NCI-H146 (cell line): ENCODE measurements at regions not wholly inside any gene's neighbourhood (a gene's known extent, or its start where the extent isn't known, plus 50 kb on each side); places are given as distances from the start of the nearest gene placed in this dataset.

Experiments
- DNase-seq: peaks from one replicate; lab custom pipeline; 2025; lab: John Stamatoyannopoulos, UW

DNA sequence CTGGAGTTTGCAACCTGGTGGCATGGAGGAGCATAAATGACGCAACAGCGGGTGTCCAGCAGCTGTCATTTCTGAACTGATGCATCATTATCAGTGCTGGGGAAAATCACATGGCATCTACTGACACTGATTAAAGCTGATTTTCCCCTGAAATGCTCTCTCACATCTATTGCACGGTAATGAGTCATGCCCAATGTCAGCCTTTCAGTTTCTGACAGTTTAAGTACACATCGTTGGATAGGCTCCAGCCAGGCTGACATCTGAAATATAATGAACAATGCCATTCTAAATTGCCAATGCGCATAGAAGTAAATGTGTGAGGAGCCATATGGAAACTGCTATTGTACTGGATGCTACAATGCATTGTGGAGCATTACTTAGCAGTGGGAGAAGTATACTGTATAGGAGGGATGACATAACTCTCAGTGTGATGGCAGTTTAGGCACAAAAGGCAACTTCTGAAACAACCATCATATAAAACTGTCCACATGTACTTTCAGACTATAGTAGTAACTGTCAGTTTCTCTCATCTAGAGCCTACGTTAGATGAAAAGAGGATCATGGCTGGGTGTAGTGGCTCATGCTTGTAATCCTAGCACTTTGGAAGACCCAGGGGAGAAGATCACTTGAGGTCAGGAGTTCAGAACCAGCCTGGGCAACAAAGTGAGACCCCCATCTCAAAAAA lies 389.3 kb upstream of the DMAC1 start:
- DNase-seq: peak; percentile 46

DNA sequence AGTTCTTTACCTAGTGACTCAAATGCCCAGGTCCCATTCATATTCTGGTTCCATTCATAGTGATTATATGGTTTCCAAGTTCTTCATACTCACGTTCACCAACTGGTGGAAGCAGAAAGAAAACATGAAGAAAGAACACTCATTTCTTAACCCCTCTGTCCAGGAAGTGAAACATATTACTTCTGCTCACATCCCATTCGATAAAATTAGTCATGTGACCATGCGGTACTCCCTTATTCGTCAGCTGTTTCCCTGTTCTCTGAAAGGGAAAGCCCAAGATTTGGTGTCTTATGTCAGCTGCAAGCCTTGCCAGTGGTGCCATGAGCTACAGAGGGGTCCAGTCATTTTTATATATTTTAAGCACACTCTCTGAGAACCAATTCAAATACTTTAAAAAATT lies 387.0 kb upstream of the DMAC1 start:
- DNase-seq: no peak

DNA sequence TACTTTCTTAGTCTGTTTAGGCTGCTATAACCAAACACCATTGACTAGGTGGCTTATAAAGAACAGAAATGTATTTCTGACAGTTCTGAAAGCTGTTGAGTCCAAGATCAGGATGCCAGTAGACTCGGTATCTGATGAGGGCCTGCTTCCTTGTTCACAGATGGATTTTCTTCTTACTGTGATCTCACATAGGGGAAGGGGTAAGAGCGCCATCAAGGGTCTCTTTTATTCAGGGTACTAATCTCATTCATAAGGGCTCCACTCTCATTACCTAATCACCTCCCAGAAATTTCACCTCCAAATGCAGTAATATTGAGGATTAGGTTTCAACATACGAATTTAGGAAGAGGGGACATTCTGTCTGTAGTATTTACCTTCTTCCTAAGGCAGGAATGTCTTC lies 384.0 kb upstream of the DMAC1 start:
- DNase-seq: no peak

DNA sequence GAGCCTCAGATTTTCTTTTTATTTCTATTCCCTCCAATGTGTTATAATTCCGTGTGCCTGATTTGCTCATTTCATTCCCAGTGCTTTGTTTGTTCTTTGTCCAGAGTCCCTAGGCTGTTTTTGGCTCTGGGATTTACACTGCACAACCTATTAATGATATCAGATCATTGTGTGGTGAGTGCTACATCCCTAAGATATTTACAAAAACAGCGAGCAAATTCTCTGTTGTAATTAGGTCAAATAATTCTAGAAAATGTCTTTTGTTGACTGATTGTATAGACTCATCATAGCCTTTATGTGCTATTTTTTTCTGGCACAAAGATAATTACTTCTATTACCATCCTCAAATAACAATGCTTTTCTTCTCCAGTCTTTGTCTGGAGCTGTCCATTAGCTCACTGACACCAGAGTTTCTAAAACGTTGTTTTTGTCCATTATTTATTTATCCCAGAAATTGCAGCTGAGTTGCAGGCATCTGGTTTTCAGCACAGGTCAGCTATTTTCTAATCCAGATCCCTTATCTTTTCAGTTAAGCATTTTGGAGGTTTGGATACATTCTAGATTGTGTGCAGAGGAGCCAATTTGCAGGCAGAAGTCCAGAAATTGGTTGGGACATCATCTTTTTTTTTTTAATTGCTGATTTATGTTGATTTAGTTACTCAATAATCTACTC lies 379.9 kb upstream of the DMAC1 start:
- DNase-seq: peak; percentile 84

DNA sequence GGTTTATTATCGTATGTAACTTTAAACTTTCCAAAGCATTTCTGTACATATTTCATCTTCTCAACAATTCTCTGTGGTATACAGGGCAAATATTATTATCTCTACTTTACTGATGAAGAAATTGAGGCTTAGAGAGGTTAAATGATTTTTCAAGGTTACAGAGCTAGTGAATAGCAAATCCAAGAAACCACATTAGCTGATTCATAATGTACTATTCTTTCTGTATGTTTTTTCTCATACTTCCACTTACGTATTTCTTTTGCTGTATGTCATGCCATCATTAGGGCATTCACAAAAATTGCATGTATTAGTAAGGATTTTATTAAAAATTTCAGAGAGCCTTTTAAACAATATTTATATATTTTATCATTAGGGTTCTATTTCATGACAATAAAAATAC lies 372.4 kb upstream of the DMAC1 start:
- DNase-seq: no peak

DNA sequence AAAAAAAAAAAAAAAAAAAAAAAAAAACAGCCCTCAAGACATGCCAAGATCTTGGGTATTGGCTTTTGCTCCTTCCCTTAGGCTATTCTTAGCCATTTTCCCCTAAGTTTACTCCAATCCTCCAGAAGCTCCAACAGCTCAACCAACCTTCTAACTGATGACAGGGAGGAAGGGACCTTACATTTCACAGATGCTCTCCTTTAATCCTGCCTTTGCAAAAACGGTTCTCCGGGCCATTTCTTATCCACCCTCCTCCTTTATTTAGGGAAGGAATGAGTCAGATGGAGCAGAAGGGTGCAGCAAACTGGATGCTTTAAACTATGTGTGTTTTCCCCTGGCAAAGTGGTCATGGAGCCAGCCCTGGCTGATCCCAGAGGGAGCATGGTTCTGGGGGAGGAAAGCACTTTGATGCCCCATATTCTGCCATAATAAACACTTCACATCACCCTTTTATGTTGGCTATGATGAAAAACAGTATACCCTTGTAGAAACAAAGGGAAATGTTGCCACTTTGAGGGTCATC lies 369.4 kb upstream of the DMAC1 start:
- no peak for DNase-seq

DNA sequence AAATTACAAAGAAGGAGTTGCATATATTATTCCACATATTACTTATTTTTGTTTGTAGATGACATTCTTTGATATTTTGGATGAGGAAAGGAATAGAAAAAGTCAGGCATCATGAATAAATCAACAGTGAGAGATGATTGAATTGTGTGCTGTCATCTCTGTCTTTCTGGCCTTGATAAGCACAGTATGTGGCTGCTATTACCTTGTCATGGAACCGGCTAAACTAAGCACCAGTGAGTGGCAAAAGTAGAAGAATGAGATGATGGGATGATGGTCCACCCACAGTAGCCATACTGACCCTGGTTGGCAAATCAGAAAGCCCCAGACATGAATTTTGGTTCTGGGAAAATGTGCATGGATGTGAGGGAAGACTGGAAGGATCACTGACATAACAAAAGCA lies 361.2 kb upstream of the DMAC1 start:
- no peak for DNase-seq

DNA sequence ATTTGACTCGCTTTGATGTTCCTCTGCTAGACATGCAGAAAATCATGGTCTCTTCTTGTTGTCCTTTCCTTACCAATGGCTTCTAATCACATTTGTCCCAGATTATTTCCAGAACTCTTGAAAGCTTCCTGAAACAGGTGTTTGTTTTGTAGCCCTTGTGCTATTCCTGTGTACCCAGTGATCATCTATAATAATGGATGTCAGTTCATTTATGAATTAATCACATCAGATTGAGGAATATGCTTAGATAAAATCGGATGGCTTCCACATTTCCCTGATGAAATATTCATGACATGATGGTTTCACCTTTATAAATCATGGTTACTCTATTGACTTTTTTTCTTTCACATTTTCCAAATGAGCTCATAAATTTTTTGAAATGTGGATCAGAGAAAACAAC lies 359.0 kb upstream of the DMAC1 start:
- peak; percentile 22 for DNase-seq

DNA sequence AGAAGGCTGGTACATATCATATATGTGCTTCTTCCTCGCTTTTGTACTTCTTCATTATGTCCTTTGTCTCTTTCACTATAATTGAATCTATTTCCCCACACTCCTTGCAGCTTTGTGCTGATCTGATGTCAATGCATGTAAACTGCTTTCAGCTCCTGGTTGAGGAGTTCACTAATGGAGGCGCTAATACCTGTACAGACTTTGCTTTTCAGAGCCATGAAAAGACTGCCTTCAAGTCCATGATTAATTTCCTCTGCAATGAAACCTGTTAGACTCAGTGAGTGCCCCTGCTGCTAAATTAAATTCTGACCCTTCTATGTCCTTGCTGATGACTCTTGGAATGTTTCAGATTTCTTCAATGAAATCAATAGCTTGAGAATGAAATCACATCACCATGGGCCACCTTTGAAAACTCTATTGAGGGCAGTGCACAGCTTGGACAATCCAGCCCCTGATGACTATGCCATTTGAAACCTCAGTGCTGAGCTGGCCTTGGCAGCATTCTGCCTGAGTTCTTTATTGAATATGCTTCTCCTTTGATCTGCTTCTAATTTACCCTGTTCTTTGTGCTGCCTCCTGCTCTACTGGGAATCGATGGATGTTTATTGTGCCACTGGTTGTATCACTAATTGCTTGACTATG lies 358.2 kb upstream of the DMAC1 start:
- DNase-seq: peak; percentile 30

DNA sequence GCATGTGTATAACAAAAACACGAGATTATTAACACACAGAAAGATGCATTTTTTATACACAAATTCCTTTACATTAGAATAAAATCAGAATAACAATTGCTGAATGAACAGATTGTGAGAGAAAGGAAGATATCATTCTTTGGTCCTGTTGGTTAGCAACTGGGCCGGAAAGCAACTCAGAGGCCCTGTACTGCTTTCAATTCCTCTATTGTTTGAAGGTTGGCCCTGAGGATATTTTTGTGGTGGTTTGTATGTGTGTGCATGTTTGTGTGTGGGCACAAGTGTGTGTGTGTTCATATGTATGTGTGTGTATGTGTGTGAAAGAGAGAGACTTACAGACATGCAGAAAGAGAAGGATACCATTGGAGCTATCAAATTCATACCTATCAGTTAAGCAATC lies 356.8 kb upstream of the DMAC1 start:
- DNase-seq: no peak

DNA sequence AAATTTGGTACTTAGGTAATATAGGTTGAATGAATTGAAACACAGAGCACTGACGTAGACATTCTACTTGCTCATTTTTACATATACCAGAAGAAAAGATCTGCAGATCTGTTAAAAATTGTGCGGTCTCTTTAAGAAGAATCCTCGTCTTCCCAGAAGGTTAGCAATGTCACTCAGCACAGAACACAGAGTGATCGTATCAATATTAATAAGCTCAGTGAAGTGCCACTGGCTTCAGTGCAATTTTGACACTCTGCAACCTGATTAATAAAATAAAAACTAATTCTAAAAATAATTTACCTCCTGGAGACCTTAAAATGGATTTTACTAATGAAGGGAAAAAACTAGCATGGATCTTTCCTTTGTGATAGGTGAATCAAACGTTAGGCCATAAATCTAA lies 356.1 kb upstream of the DMAC1 start:
- DNase-seq: no peak

DNA sequence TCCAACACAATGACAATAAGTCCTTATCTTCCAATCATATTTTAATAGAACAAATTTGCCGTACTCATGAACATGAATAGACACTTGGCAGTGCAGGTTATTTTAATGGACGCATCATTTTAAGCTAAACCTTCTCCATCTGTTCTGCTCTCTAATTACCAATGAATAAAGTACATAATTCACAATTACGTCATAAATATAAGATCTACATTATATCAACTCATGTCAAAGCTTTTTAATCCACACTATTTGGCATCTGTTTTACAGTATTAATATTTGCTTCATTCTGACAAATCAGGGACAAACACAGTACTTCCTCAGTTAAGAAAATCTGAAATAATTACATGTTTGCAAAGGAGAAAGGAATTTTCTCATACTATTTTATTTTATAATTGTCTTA lies 344.1 kb upstream of the DMAC1 start:
- no peak for DNase-seq

DNA sequence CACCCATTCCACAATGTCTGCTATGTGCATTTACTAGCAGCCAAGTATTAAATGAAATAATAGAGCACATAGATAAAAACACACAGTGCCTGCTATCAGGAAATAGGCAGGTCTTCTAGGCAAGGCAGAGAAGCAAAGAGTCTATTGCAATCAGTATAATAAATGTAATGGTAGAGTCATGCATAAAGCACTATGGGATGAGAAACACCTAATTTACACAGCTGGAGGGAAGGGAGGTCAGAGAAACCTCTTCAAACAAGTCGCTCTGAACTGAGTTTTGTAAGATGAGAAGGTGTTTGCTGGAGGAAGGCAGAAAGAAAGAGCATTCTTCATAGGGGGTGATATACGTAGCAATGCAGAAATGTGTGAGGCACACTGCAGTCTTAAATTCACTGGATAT lies 341.0 kb upstream of the DMAC1 start:
- peak; percentile 75 for DNase-seq

DNA sequence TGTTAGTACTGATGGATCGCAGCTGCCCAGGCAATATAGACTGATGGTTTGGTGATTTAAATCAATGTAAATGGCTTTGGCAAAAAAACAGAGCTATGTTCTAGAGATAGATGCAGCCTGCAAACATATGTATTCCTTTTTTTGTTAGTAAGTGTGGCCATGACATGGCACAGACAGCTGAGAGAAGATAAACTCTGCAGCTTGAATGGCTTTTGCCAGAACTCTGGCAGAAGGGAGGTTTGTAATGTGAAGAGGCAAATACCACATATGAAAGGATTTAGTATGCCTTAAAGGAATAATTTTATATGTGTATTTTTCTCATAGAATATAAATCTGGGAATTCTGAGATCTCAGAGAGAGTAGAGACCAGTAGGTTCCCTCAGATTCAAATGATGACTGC lies 340.2 kb upstream of the DMAC1 start:
- DNase-seq: no peak

DNA sequence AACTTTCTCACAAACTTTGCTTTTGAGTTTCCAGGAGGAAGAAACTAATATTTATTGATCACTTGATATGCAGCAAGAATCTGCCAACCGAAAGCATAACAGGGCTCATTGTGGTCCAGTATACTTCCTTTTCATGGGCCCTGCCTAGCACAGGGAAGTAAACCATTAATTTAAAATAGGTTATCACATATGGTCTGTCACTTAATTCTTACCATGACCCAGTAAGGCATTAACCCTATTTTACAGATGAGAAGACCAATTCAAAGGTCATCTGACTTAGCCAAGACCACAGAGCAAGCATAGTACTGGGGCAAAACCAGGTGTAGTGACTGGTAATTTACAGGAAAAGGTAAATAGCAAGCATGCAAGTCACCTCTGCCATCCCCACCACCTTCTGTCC lies 336.9 kb upstream of the DMAC1 start:
- DNase-seq: no peak

DNA sequence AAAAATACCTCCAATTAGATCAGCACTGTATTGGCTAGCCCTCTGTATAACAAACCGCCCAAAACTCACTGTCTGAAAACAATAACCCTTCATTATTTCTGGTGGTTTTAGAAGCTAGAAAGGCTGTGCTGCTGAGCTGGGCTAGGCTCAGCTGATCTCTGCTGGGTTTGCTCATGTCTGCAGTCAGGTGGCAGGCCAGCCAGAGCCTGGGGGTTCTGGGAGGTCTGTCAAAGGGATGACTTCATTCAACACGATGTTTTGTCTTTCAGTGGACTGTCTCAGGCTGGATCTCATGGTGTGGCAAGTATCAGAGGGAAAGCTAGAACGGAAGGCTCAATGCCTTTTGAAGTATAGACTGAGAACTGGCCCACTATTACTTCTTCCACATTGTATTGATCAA lies 335.1 kb upstream of the DMAC1 start:
- DNase-seq: no peak

DNA sequence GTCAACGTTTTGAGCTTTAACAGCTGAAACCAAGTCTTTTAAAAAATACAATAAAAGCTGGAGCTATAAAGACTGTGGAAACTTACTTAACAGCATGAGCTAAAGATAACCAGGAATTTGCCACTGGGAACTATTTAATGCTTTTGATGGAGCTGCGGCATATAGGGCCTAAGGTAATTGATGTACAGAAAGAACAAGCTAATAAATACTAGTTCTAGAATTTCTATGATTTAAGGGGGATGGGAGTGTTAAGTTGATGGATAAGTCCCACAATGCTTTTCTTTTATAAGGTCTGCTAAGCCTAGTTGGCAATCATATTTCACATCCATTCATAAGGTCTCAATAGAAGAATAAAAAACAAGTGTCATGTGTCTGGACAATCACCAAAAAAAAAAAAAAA lies 334.0 kb upstream of the DMAC1 start:
- DNase-seq: no peak

DNA sequence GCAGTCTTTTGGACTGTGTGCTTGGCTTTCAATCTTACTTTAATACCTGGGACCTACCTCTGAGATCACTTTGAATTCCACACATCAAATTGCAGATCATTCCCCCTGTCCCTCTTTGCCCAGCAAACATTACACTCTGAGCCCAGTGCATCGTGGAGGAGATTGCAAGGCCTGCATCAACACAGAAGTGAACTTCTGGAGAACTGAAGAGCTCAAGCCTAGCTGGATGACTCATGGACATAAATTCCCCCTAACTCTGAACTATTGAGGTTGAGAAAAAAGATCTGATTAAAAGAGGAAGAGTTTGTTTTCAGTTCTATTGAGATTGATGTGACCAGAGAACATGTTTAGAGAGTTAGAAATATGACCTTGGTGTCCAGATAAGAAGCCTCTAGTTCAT lies 316.0 kb upstream of the DMAC1 start:
- no peak for DNase-seq

DNA sequence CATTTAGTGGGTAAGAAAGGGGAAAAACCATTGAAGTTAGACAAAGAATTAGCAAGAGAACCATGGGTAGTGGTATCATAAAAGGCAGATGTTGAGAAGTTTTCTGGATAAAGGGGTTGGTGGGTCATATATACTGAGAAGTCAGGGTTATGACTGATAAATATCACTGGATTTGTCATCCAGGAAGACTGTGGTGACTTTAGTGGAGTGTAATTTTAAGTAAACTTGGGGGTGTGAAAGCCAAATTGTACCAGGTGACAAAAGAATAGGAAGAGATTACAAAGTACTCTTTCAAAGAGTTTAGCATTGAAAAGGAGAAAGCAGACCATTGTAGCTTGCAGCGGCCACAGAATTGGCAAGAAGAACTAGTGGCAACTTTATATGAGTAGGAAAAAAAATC lies 315.2 kb upstream of the DMAC1 start:
- no peak for DNase-seq

DNA sequence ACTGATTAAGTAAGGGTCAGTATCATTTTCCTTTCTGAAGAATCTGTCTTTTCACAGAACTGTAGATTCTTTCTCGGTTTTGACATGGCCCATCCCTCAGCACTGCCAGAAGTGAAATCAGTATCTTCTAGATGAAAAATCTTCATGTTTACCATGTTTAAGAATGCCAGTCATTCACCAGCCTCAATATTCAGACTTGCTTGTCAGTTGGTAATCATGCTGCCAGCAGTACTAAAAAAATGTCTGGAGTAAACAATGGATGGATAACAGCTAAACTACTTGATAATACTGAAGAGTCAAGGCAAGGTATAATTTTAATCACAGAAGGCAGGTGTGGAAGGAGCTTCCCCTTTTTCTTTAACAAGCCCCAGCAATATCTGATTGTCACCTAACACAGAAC lies 306.8 kb upstream of the DMAC1 start:
- no peak for DNase-seq

DNA sequence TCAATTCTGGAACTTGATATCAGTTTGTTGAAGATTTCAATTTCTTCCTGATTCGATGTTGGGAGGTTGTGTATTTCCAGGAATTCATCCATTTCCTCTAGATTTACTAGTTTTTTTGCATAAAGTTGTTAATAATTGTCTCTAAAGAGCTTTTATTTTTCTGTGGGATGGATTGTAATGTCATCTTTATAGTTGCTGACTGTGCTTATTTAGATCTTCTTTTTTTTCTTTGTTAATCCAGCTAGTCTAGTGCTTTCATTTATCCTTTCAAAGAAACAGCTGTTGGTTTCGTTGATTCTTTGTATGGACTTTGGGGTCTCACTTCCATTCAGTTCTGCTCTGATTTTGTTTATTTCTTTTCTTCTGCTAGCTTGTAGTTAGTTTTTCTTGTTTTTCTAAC lies 302.0 kb upstream of the DMAC1 start:
- DNase-seq: no peak

DNA sequence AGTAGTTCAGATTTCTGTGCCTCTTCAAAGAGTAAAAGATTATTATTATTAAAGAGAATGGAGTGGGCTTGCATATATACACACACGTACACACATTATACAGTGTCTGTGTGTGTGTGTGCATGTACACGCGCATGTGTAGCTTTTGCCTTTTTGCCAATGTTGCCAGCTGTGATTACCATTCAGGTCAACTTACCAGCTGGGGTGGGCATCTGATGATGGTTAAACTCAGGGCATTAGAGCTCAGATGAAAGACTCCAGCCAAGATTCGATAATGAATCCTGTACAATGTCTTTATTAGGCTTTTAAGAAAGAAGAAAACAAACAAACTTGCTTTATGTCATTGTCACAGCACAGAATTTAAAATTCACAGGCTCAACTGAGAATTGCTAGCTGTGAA lies 296.5 kb upstream of the DMAC1 start:
- peak; percentile 68 for DNase-seq

DNA sequence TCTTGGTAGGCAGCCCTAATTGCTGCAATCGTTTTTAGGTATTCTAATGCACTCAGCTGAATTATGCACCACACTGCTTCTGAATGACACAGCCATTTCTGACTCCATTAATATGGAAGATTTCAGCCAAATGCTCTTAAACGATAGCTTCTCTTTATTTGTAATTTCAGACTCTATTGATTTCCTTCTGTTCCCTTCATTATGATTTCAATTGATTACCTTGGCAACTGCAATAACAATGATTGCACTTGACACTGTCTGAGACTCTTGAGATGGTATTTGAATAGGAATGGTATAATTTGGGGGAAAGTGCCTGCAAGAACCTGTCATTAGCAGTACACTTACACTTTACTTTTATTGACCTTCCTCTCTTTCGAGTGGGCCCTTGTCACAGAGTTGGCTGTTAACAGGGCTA lies 296.1 kb upstream of the DMAC1 start:
- DNase-seq: peak; percentile 91
